HL-60 (cell line): ENCODE measurements at regions not wholly inside any gene's neighbourhood (a gene's known extent, or its start where the extent isn't known, plus 50 kb on each side); places are given as distances from the start of the nearest gene placed in this dataset.

Experiments
- DNase-seq, 2 experiments: peaks; one replicate each; pipeline ENCODE4 v3.0.0-alpha.2; 2010 to 2020; ENCODE audit warnings: low read depth in 1 of 2, low spot score in 1 of 2
- H3K27ac ChIP-seq: fragments of 250-450 bp; sonication (Bioruptor Pico); replicated peaks from 2 replicates; pipeline ENCODE4 v1.5.1; 2020; ENCODE audit warnings: mild to moderate bottlenecking, moderate library complexity
- H3K27me3 ChIP-seq: fragments of 250-450 bp; sonication (Bioruptor Pico); 2 replicates; pipeline ENCODE4 v1.5.1; 2021; ENCODE audit warnings: mild to moderate bottlenecking, moderate library complexity; ENCODE audit not compliant: insufficient read depth, poor library complexity, severe bottlenecking
- H3K4me3 ChIP-seq: replicated peaks from 2 replicates; pipeline ENCODE4 v1.5.1; 2011; ENCODE audit warnings: mild to moderate bottlenecking, control low read depth, low read length; ENCODE audit not compliant: insufficient read depth
- CTCF ChIP-seq: IDR thresholded peaks from one replicate; pipeline ENCODE4 v1.5.1; 2011; ENCODE audit warnings: low read length, control low read depth, inconsistent platforms; ENCODE audit not compliant: insufficient read depth
- GABPA ChIP-seq: IDR thresholded peaks from 2 replicates; pipeline ENCODE4 v1.6.1; 2012; ENCODE audit warnings: low read depth
- POLR2AphosphoS5 ChIP-seq: IDR thresholded peaks from 2 replicates; pipeline ENCODE4 v1.6.1; 2012; ENCODE audit warnings: low read depth
- REST ChIP-seq: IDR thresholded peaks from 2 replicates; pipeline ENCODE4 v1.6.1; 2012; ENCODE audit warnings: low read depth; ENCODE audit not compliant: insufficient replicate concordance
- SPI1 ChIP-seq: IDR thresholded peaks from 2 replicates; pipeline ENCODE4 v1.6.1; 2012; ENCODE audit warnings: low read depth, mild to moderate bottlenecking, borderline replicate concordance

GRCh38 chr13:39887387-39887786 is 231.9 kb downstream of the COG6 start:
- no peak for DNase-seq
- TF ChIP-seq POLR2AphosphoS5 (no peak), GABPA (no peak), SPI1 (no peak), REST (no peak), CTCF (no peak)
- no peak overlapping the region for H3K27ac ChIP-seq
- peaks cover 12% of the 10 kb centered on the region for H3K27me3 ChIP-seq
- H3K4me3 ChIP-seq = no peak overlapping the region

- TF ChIP-seq CTCF (no peak), SPI1 (no peak), POLR2AphosphoS5 (no peak), REST (no peak), GABPA (no peak)
- DNase-seq = no peak
- H3K27ac ChIP-seq = no peak overlapping the region
- H3K4me3 ChIP-seq = no peak overlapping the region
- H3K27me3 ChIP-seq = peaks cover 18% of the 10 kb centered on the region
These were observed 233.7 kb downstream of the COG6 start for GRCh38 chr13:39888865-39889810.

- peaks cover 18% of the 10 kb centered on the region for H3K27me3 ChIP-seq
- DNase-seq = no peak
- H3K4me3 ChIP-seq = no peak overlapping the region
- no peak overlapping the region for H3K27ac ChIP-seq
- TF ChIP-seq GABPA (no peak), POLR2AphosphoS5 (no peak), SPI1 (no peak), REST (no peak), CTCF (no peak)
These were observed 235.1 kb downstream of the COG6 start for GRCh38 chr13:39890537-39890936.
